Thoracic aorta (tissue), 2 donors: ENCODE measurements at regions not wholly inside any gene's neighbourhood (a gene's known extent, or its start where the extent isn't known, plus 50 kb on each side); places are given as distances from the start of the nearest gene placed in this dataset.

Experiments
- ATAC-seq: fragments of 150-250 bp; one replicate; pipeline ENCODE4 v1.8.0; 2017; ENCODE audit warnings: low read depth; ENCODE audit not compliant: insufficient number of reproducible peaks, low FRiP score
- DNase-seq: peaks from one replicate; pipeline ENCODE4 v3.0.0-alpha.2; 2020; ENCODE audit warnings: low spot score
- H3K27ac ChIP-seq, 2 donors: fragments of 200-600 bp; sonication (generic); 1 replicate in 1 of 2; 2 replicates in 1 of 2; pipeline ENCODE4 v1.5.1; 2016; ENCODE audit warnings: mild to moderate bottlenecking in 2 of 2, moderate library complexity in 2 of 2
- H3K27me3 ChIP-seq: fragments of 200-600 bp; sonication (generic); replicated peaks from 2 replicates; pipeline ENCODE4 v1.6.0; 2016; ENCODE audit warnings: mild to moderate bottlenecking; ENCODE audit not compliant: insufficient read depth
- H3K36me3 ChIP-seq: fragments of 200-600 bp; sonication (generic); one replicate; pipeline ENCODE4 v1.5.1; 2016
- H3K4me1 ChIP-seq, 2 donors: fragments of 200-600 bp; sonication (generic); 1 replicate in 1 of 2; 2 replicates in 1 of 2; pipeline versions ENCODE4 v1.5.1 to v1.6.0; 2016; ENCODE audit warnings: low read depth in 2 of 2, mild to moderate bottlenecking in 1 of 2; ENCODE audit not compliant: control insufficient read depth in 1 of 2
- H3K4me3 ChIP-seq: fragments of 200-600 bp; sonication (generic); 2 replicates; pipeline ENCODE4 v1.5.1; 2016; ENCODE audit warnings: mild to moderate bottlenecking
- H3K9me3 ChIP-seq: fragments of 200-600 bp; sonication (generic); 2 replicates; pipeline ENCODE4 v1.5.1; 2016
- CTCF ChIP-seq: fragments of 200-600 bp; sonication (generic); IDR thresholded peaks from one replicate; pipeline ENCODE4 v1.5.1; 2019; ENCODE audit warnings: antibody characterized with exemption

GRCh38 chr6:12525276-12525675 is 191.3 kb upstream of the PHACTR1 start:
- DNase-seq (no peak), ATAC-seq (no peak)
- H3K36me3 ChIP-seq, result no peaks in the 10 kb centered on the region
- H3K27ac ChIP-seq, result no peak overlapping the region
- H3K27me3 ChIP-seq, result no peaks in the 10 kb centered on the region
- TF ChIP-seq CTCF, result no peak
- no peaks in the 10 kb centered on the region for H3K9me3 ChIP-seq
- H3K4me3 ChIP-seq, result no peak overlapping the region
- no peaks in the 10 kb centered on the region for H3K4me1 ChIP-seq

- no peak overlapping the region for H3K27ac ChIP-seq
- H3K27me3 ChIP-seq, result no peaks in the 10 kb centered on the region
- H3K4me1 ChIP-seq, result no peaks in the 10 kb centered on the region
- DNase-seq (no peak), ATAC-seq (no peak)
- no peak overlapping the region for H3K4me3 ChIP-seq
- no peaks in the 10 kb centered on the region for H3K36me3 ChIP-seq
- TF ChIP-seq CTCF, result no peak
- no peaks in the 10 kb centered on the region for H3K9me3 ChIP-seq
Measured at GRCh38 chr6:12527339-12527738, 189.2 kb upstream of the PHACTR1 start.

- H3K4me3 ChIP-seq, result no peak overlapping the region
- no peaks in the 10 kb centered on the region for H3K4me1 ChIP-seq
- H3K27me3 ChIP-seq, result no peaks in the 10 kb centered on the region
- ATAC-seq (no peak), DNase-seq (no peak)
- H3K9me3 ChIP-seq, result no peaks in the 10 kb centered on the region
- no peak for TF ChIP-seq CTCF
- no peak overlapping the region for H3K27ac ChIP-seq
- no peaks in the 10 kb centered on the region for H3K36me3 ChIP-seq
Measured at GRCh38 chr6:12528136-12528535, 188.4 kb upstream of the PHACTR1 start.

DNA sequence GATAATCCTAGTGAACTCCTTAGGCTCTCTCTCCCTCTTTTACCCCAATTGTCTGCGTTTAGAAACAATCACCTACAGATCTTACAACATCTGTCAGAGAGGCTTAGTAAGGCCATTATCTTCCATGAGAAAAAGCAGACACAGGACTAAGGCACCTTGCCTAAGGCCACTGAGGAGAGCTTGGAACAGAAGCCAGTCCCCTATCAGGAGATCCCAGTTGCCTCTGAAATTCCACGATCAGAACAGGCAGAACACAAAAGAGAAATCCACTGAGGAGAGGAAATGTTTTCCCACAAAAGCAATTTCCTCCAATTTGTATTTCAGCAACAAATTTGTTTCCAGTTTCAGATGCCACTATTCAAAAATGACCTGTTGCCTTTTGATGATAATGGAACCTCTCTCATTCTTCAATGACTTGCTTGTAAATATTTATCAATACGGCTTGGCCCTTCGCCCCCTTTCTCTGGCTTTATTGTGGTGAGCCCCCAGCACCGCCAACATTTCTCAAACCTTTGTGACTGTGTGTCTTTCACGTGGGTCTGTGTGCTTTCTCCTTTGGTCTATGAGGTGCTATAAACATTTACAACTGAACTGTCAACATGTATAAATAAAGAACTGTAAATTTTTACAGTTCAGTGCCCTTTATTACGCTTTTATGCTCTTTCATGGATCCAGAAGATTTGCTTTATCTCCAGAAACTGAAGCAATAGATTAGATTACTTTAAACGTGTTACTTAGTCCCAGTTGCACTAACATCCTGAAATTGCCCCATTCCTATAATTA is 187.8 kb upstream of the PHACTR1 start:
- no peak for DNase-seq
- no peak overlapping the region for H3K4me3 ChIP-seq
- no peaks in the 10 kb centered on the region for H3K27me3 ChIP-seq
- no peak for ATAC-seq
- no peaks in the 10 kb centered on the region for H3K36me3 ChIP-seq
- TF ChIP-seq CTCF, result no peak
- no peaks in the 10 kb centered on the region for H3K9me3 ChIP-seq
- H3K4me1 ChIP-seq, result no peaks in the 10 kb centered on the region
- no peak overlapping the region for H3K27ac ChIP-seq

GRCh38 chr6:12529364-12530019 is 187.1 kb upstream of the PHACTR1 start:
- Histone ChIP-seq H3K36me3 (no peaks in the 10 kb centered on the region), H3K4me3 (no peak overlapping the region), H3K27ac (no peak overlapping the region), H3K9me3 (no peaks in the 10 kb centered on the region), H3K27me3 (no peaks in the 10 kb centered on the region), H3K4me1 (no peaks in the 10 kb centered on the region)
- no peak for ATAC-seq
- no peak for DNase-seq
- no peak for TF ChIP-seq CTCF
